NCI-H524 (cell line): ENCODE measurements at regions not wholly inside any gene's neighbourhood (a gene's known extent, or its start where the extent isn't known, plus 50 kb on each side); places are given as distances from the start of the nearest gene placed in this dataset.
"Not testable (repeated sequence)": the region's sequence is repeated elsewhere in the genome, so short reads cannot be mapped to it uniquely, and the experiment has no call there.

Source experiments
- DNase-seq, 2 experiments: peaks; one replicate each; lab custom pipeline; 2025; lab: John Stamatoyannopoulos, UW

- peak; percentile 96 to 99 for DNase-seq
Measured at GRCh38 chr22:47618180-47619010, 855.9 kb downstream of the TBC1D22A start.

DNA sequence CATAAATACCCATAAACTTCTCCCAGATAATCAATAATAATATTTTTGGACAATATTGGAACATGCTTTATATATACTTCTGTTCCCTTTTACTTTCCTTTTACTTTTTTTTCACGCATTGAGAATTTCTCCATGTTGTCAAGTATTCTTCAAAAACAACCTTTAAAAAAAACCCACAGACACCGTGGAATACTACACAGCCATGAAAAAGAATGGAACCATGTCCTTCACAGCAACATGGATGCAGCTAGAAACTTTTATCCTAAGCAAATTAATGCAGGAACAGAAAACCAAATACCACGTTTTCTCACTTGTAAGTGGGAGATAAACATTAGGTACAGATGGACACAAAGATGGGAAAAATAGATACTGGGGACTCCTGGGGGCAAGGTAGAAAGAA is 854.7 kb downstream of the TBC1D22A start:
- DNase-seq: no peak

GRCh38 chr22:47616396-47617020 is 854.1 kb downstream of the TBC1D22A start:
- no peak for DNase-seq

- DNase-seq: no peak
Measured at GRCh38 chr22:47615051-47615450, 852.6 kb downstream of the TBC1D22A start.

- no peak for DNase-seq
Measured at GRCh38 chr22:47613606-47614350, 851.3 kb downstream of the TBC1D22A start.

DNA sequence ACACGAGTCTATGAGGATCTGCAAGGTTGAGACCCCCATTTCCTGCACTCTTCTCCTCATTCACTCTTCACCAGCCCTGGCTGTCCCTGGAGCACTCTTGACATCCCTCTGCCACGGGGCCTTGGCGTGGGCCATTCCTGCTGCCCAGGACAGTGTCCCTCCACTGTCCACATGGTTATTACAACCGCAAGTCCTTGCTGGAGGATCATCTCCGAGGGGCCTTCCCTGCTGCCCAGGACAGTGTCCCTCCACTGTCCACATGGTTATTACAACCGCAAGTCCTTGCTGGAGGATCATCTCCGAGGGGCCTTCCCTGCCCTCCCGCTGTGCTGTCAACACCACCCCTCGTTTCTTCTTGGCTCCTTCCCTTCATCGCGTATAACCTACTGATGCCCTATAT is 850.7 kb downstream of the TBC1D22A start:
- not testable (repeated sequence) for DNase-seq

- no peak for DNase-seq
Measured at GRCh38 chr22:47612311-47612910, 850.0 kb downstream of the TBC1D22A start.

DNA sequence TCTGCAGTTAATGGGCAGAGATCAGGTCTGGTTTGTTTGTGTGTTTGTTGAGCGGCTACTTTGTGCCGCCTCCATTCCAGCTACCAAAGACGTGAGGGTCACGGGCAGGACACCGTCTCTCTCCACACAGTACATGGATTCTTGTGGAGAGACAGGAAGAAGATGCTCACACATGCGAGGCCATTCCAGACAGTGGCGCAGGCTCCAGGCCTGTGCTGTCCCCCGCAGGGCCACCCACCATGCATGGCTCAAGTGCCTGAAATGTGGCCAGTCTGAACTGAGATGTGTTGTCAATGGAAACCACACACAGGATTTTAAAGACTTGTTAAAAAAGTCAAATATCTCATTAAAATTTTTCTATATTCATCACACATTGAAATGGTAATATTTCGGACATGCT is 848.3 kb downstream of the TBC1D22A start:
- no peak for DNase-seq

- no peak for DNase-seq
Measured at GRCh38 chr22:47610281-47610680, 847.8 kb downstream of the TBC1D22A start.

GRCh38 chr22:47609653-47610052 is 847.2 kb downstream of the TBC1D22A start:
- DNase-seq: no peak

GRCh38 chr22:47608421-47608820 is 846.0 kb downstream of the TBC1D22A start:
- no peak for DNase-seq

GRCh38 chr22:47607486-47607885 is 845.0 kb downstream of the TBC1D22A start:
- no peak for DNase-seq

GRCh38 chr22:47606426-47606825 is 844.0 kb downstream of the TBC1D22A start:
- DNase-seq: no peak

- DNase-seq: no peak
Measured at GRCh38 chr22:47605886-47606285, 843.4 kb downstream of the TBC1D22A start.

GRCh38 chr22:47605441-47605840 is 843.0 kb downstream of the TBC1D22A start:
- no peak for DNase-seq

DNA sequence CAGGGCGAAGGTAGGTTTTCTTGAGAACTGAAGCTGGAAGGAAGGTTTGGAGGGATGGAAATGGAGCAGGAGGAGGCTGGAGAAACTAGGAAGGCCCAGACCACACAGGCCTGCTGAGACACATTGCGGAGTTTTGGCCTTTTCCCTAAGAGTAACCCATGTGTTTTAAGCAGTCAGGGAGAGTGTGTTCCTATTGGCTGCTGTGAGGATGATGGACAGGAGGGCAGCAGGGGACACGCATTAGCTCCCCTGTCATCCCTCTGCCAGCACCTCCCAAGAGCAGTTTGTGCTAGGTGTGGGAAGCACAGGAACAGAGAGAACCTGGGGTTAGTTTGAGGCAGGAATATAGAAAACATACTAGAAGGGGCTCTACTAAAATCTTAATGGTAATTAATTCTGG is 842.1 kb downstream of the TBC1D22A start:
- no peak for DNase-seq

DNA sequence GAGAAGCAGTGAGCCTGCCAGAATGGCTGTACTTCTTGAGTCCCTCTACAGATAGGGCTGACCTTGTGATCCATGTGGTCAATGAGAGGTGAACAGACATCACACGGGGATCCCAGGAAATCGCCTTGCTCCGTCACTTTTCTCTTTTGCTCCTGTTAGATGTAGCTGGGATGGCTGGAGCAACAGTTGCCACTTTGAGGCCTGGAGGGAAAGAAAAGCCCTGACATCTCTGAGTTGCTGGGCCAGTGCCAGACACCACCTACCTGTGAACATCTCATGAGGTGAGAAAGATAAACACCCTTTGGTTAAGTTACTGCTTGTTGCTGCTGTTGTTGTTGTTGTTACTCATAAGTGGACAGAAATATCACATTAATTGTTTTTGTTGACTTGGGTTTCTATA is 840.3 kb downstream of the TBC1D22A start:
- no peak for DNase-seq

DNA sequence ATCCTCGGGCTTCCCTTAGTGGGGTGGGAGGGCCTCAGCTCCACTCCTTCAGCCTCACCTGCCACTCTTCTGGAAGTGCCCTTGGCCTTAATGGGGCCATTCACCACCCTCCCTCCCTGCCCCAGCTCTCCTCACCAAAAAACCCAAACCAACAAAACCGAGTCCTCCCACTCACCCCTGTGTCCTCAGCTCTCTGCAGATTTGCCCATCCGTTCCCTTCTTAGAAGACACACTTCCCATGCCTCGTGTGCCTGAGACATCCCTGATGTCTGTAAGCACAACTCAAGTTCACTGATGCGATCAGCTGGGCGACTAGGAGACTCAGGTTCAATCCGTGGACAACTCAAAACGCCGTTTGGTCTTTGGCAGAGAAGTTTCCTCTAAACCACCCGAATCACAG is 839.2 kb downstream of the TBC1D22A start:
- DNase-seq: no peak

- no peak for DNase-seq
Measured at GRCh38 chr22:47600791-47601625, 838.6 kb downstream of the TBC1D22A start.

DNA sequence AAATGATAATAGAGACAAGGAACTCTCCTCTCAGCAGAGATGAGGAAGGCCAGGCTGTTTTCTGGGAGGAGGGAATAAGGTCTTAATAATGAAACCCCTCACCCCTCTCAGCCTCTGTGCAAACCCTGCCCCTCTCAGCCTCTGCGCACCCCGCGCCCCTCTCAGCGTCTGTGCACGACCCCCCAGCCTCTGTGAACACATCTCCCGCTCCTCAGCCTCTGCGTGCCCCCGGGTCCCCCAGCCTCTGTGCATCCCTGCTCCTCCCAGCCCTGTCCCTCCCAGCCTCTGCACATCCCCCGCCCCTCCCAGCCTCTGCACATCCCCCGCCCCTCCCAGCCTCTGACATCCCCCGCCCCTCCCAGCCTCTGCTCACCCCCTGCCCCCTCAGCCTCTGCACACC is 837.8 kb downstream of the TBC1D22A start:
- no peak for DNase-seq

DNA sequence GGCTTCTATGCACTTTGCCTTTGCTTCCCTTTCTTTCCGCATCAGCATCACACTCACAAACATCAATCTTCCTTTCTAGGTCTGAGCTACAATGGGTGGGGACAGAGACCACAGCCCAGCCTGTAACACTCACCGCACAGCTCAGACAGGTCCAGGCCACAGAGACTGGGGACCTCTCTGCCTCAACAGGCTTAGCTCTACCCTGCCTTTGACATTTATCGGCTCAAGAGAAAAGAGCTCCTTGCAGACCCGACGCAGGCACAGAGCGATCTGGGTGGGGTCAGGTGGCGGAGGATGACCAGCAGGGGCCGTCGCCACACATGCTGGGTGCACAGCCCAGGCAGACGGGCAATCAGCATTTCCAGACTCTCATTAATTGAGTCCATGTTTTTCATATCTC is 837.3 kb downstream of the TBC1D22A start:
- no peak for DNase-seq

DNA sequence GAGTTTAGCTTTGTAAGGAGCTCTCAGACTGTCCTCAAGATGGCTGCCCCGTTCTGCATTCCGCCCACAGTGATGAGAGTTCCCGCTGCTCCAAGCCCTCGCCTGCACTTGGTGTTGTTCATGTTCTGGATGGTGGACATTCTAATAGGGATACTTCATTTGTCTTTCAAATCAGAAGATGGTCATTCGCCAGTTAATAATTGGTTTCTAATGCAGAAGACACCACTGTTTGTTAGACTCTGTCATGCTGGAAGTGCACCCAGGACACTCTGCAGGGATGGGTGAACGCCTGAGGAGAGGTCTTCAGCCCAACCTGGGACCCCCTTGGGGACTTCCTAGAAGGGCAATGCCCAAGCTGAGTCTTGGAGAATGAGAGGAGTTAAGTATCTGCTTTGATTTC is 836.4 kb downstream of the TBC1D22A start:
- no peak for DNase-seq
